Fibroblast of skin of back (primary cell): ENCODE measurements at regions not wholly inside any gene's neighbourhood (a gene's known extent, or its start where the extent isn't known, plus 50 kb on each side); places are given as distances from the start of the nearest gene placed in this dataset.
A peak's percentile ranks its signal among the peaks of the same experiment; 100 is the strongest.

Source experiments
- DNase-seq: peaks from one replicate; pipeline ENCODE4 v3.0.0-alpha.2; 2013

GRCh38 chr16:79543219-79543618 lies 57.3 kb downstream of the MAF start:
- DNase-seq, result no peak

- no peak for DNase-seq
Measured at GRCh38 chr16:79542237-79542774, 58.2 kb downstream of the MAF start.

GRCh38 chr16:79540825-79541595 lies 59.5 kb downstream of the MAF start:
- no peak for DNase-seq

DNA sequence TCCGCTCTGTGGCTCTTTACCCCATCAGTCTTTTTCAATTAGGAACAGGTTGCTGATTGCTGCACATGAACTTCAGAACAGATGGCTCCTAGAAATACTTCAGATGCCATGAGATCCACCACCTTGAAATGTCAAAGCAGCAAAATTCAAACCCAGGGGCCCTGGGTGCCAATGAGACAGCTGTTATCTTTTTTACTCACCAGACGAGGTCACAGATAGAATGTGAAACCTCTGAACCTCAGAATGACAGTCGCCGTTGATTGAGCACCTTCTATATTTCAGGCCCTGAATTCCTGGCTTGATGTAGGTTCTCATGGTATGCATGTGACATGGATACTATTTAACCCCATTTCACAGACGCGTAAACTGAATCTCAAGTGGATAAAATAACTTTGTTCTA lies 63.0 kb downstream of the MAF start:
- no peak for DNase-seq

DNA sequence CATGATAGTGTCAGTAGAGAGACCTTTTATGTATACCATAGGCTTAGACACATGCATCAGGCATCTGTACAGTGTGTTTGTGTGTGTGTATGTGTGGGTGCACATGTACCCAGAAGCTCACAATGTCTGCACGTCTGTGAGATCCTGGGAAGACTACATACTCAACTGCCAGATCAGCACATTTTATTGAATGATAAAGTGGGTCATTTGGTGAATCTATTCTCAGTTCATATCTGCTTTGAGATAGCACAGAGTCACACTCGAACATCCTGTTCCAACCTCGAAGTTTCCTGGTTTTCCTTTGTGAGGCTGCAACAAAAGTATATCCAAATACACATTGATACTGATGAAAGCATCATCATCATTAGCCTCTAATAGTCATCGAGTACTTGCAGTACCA lies 63.6 kb downstream of the MAF start:
- no peak for DNase-seq

- DNase-seq, result no peak
Measured at GRCh38 chr16:79535130-79535529, 65.4 kb downstream of the MAF start.

DNA sequence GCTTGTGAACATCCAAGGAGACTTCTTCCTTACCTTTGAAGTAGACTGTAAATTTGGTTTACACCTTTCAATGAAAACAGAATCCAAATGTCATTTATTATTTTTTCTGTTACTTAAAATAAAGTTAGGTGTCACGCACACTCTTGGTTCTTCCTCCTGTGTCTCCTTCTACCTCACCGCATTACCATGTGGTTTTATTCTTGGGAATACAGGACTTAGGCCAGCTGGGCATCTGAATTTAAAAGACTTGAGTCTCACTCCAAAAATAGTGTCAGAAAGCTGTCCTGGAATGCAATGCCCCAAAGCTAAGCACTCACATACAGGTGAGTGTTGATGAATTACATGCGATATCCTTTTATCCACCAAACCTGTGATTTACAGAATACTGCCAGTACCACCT lies 66.4 kb downstream of the MAF start:
- DNase-seq, result no peak

DNA sequence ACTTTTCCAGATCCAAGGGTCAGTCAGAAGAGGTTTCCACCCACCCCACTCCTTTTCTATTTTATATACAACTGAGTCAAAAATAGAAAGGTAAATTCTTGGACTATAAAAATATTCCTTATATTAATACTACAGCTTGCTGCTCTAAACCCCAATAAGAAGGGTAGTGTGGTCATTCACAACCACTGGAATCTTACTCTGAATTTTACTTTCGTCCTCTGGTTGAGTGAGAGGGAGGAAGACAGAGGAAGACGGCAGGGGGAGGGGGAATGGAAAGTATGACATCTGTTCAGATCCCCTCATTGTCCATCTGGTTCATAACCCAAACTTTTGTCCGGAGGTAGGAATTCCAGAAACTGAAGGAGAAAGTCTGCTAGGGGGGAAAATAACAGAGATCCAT lies 67.2 kb downstream of the MAF start:
- DNase-seq, result no peak

GRCh38 chr16:79532785-79533184 lies 67.8 kb downstream of the MAF start:
- DNase-seq, result peak; percentile 6

GRCh38 chr16:79532273-79532672 lies 68.3 kb downstream of the MAF start:
- DNase-seq, result no peak

DNA sequence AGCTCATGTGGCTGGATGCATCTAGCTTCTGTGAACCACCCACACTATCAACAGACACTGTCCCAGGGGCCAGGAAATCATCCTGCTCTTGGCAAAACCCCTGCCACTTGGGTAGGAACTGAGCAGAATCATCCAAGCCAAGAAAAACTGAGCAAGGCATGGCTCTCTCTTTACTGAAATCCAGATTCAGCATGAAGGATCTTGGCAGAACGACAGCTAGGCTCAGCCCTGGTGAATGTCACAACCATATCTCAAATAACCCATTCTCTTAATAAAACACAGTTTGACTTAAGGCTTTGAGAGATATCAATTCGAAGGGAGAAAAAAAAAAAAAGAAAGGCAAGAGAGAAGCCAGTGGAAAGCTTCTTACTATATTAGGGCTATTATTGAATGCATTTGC lies 72.2 kb downstream of the MAF start:
- no peak for DNase-seq

DNA sequence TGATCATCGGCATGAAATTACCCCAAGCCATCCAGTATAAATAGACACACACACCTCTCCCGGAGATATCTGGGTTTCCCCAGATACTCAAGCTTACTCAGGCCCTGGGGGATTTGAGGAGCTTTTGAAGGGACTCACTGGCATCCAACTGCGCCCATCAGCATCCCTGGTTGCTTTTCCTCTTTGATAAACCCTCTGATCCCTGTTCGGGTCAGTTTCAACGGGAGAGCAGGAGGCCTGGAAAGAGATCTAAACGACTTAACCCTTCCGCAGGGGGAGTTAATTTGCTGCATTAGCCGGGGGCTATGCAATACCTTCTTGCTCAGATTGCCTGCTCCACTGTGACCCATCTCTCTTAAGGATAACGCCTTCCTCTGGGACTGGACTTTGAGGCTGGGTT lies 76.6 kb downstream of the MAF start:
- no peak for DNase-seq

DNA sequence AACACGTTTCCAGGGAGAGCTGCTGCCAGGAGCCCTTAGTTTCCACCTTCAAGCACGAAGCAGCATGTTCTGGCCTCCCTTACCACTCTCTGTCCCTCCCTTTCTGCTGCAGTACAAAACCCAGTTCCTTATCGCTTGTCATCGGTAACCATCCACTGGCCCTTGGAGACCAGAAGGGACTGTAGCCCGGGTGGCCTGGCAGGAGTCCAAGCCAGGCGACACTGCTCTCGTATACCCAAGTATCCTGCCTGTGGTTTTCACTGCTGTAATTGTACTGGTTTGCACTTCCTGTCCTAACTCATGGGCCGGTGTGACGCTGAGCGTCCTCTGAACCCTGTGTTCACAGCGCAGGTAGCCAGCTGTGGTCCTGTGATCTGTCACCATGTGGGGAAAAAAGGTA lies 81.1 kb downstream of the MAF start:
- no peak for DNase-seq

DNA sequence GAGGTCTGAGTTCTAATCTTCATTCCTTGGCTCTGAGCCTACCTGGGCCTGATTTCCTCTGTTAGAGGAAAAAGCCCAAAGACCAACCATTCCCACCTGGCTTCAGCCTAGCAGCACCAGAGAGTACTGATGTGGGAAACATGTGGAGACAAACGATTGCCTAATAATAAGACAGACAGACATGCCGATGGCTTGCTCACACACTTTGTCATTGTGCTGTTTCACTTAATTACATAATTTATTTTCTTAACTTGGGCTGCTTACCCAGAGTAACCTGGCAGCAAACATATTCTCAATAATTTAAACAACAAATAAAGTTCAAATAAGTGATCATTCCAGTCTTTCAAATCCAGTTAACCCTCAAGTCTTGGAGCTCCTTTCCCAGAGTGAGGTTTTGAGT lies 83.4 kb downstream of the MAF start:
- DNase-seq, result no peak

GRCh38 chr16:79510879-79511278 lies 89.7 kb downstream of the MAF start:
- no peak for DNase-seq

DNA sequence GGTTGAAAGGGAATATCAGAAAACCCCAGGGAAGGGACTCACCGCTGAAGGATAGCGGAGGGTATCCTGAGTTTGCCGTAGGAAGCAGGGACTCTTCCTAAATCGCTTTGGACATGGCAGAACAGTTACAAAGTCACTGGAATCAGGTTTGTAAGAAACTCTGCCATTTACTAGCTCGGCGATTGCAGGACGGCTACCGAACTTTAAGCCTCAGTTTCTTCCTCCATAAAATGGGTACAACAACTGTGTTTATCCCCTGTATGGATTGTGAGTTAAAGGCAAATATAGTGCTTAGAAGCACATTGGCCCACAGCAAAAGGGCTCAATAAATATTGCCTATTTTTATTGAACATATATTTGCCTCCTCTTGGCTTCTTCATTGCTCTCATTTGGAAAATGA lies 90.6 kb downstream of the MAF start:
- DNase-seq, result no peak

DNA sequence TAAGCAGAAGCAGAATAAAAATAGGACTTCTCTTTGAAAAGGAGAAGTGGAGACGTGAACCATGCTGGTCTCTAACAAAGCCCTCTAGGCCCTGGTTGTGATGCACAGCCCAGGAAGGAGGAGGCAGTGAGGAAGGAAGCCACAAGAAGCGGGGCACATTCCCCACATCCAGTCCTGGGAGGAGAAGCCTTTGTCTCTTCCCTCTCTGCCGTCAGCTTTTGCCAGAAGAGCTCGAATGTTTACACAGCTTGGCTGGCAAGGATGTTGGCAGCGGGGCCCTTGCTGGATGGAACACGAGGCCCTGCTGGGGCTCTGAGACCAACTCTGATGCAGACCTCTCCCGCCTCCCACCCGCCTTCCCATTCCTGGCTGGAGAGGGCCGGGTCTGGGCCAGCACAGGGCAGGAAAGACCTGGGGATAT lies 91.3 kb downstream of the MAF start:
- no peak for DNase-seq

- DNase-seq, result no peak
Measured at GRCh38 chr16:79508294-79508693, 92.2 kb downstream of the MAF start.

DNA sequence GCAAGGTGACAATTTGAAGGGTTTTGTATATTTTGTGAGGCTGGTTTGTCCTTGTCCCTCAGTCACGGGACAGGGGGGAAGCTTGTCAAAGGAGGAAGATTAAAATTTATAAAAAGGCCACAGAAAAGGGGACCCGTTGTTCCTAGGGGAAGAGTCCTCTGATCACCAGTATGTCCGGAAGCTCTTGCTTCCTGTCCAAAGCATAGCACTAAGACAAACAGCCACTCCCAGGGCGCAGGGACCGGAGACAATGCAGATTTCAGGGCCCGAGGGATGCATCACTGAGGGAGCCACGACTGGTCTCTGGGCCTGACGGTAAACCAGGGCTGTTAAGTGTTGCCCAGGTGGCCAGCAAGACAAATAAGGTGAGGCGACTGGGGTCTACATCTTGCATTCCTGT lies 95.2 kb downstream of the MAF start:
- no peak for DNase-seq

- DNase-seq, result no peak
Measured at GRCh38 chr16:79503511-79503910, 97.0 kb downstream of the MAF start.

DNA sequence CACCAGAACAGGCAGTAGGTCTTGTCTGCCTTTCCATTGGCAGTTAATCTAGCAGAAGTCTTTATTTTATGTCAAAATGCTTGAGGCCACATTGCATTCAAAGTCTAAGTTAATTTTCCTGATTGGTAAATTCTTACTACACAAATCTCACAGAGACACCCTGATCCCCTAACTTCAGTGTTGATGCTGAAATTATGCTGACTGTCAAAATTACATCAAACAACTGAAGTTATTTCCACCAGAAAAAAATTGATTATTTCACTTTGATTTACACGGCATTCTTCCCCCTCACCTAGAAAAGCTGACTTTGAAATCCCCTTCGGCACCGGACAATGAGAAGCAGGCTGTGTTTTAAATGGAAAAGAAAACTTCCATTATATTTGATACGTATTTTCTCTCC lies 99.1 kb downstream of the MAF start:
- no peak for DNase-seq

DNA sequence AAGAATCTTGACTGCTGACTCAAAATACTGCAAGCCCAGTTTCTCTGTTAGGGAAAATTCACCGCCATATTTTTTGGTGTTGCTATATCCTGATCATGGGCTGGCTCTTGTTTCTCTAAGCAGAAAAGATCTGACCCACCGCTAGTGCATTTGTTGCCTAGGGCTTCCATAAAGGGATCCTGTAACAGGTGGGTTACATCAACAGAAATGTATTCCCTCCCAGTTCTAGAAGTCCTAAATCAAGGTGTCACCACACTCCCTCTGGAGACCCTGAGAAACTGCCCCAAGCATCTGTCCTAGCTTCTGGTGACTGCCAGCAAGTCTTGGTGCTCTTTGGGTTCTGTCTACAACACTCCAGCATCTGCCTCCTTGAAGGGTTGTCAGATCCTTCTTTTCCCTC lies 99.7 kb downstream of the MAF start:
- no peak for DNase-seq

- DNase-seq, result no peak
Measured at GRCh38 chr16:79500286-79500685, 100.3 kb downstream of the MAF start.

DNA sequence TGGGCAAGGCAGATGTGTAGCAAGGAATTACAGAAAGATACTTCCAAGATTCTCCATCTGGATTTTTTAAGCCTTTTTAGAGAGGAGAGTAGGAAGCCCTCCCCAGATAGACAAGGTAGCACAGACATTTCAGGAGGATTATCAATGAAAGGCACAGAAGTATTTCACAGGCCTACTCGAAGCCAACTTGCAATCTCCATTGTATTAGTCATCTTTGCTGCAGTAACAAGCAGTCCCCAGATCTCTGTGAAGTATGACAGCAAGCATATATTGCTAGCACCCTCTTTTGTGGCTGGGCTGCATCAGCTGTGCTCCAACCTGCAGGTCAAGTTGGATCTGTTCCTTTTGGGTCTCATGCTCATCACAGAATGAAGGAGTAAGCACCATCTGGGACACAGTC lies 101.6 kb downstream of the MAF start:
- DNase-seq, result no peak
